ENCODE measurements at regions not wholly inside any gene's neighbourhood (a gene's known extent, or its start where the extent isn't known, plus 50 kb on each side); places are given as distances from the start of the nearest gene placed in this dataset.

DNA sequence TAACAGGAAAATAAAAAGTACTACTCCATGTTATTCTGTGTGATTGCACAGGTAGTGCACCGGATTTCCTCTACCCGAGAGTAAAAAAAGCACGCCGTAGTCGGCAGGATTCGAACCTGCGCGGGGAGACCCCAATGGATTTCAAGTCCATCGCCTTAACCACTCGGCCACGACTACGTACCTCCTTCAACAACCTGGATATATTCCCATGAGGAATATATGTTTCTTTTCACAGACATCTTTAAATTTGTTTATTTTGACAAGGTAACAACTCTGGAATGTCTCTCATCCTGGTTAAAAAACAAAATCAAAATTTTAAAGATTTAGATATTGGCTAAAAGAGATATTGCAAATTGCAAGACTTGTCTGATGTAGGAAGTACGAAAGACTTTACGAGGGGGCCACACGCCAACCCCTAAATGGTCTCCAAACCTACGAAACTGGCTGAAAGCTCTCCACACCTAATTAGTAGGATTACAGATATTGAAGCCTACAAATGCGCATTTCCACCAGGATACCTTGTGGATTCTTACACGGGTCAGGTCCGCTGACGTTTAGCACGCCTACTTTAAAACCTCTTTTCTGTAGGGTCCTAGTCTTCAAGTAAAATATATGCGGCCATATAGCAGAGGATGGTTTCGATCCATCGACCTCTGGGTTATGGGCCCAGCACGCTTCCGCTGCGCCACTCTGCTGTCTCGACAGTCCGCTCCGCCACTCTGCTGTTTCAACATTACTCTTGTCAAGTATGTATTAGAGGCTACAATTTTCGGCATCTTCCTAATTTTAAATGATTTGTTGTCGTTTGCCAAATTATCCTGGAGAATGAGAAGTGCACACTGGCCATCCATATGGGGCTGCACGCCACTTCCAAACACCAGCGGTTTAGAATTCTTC, 52.2 kb upstream of the BTN3A2 start:
- DNase-seq (ENCODE audit: low spot score): peak; percentile 87
